ENCODE measurements at regions not wholly inside any gene's neighbourhood (a gene's known extent, or its start where the extent isn't known, plus 50 kb on each side); places are given as distances from the start of the nearest gene placed in this dataset.

- TF ChIP-seq CTCF (IDR thresholded peaks at IDR 0.05; ENCODE audit: low read depth, low read length) = no peak
- no peak overlapping the region for H3K4me3 ChIP-seq (ENCODE audit: low read depth, low read length)
Observed at GRCh38 chr14:101444116-101444515, 117.2 kb upstream of the DIO3 start.

- no peak for TF ChIP-seq CTCF (IDR thresholded peaks at IDR 0.05; ENCODE audit: low read depth, low read length)
- H3K4me3 ChIP-seq (ENCODE audit: low read depth, low read length) = no peak overlapping the region
Observed at GRCh38 chr14:101445278-101445677, 116.0 kb upstream of the DIO3 start.

- no peak overlapping the region for H3K4me3 ChIP-seq (ENCODE audit: low read depth, low read length)
- TF ChIP-seq CTCF (IDR thresholded peaks at IDR 0.05; ENCODE audit: low read depth, low read length) = no peak
Observed at GRCh38 chr14:101446387-101446969, 114.8 kb upstream of the DIO3 start.

GRCh38 chr14:101449114-101449513, 112.2 kb upstream of the DIO3 start:
- TF ChIP-seq CTCF (IDR thresholded peaks at IDR 0.05; ENCODE audit: low read depth, low read length) = no peak
- H3K4me3 ChIP-seq (ENCODE audit: low read depth, low read length) = no peak overlapping the region

- no peak for TF ChIP-seq CTCF (IDR thresholded peaks at IDR 0.05; ENCODE audit: low read depth, low read length)
- no peak overlapping the region for H3K4me3 ChIP-seq (ENCODE audit: low read depth, low read length)
Observed at GRCh38 chr14:101451166-101451565, 110.1 kb upstream of the DIO3 start.

- H3K4me3 ChIP-seq (ENCODE audit: low read depth, low read length) = no peak overlapping the region
- no peak for TF ChIP-seq CTCF (IDR thresholded peaks at IDR 0.05; ENCODE audit: low read depth, low read length)
Observed at GRCh38 chr14:101453225-101453624, 108.1 kb upstream of the DIO3 start.

- TF ChIP-seq CTCF (IDR thresholded peaks at IDR 0.05; ENCODE audit: low read depth, low read length) = no peak
- H3K4me3 ChIP-seq (ENCODE audit: low read depth, low read length) = no peak overlapping the region
Observed at GRCh38 chr14:101454229-101454628, 107.1 kb upstream of the DIO3 start.
